Myocyte (in vitro differentiated cells): ENCODE measurements at regions not wholly inside any gene's neighbourhood (a gene's known extent, or its start where the extent isn't known, plus 50 kb on each side); places are given as distances from the start of the nearest gene placed in this dataset.
"Not testable (repeated sequence)": the region's sequence is repeated elsewhere in the genome, so short reads cannot be mapped to it uniquely, and the experiment has no call there.

Experiments used
- DNase-seq: peaks from one replicate; pipeline ENCODE4 v3.0.0-alpha.2; 2012; ENCODE audit warnings: low read depth

DNA sequence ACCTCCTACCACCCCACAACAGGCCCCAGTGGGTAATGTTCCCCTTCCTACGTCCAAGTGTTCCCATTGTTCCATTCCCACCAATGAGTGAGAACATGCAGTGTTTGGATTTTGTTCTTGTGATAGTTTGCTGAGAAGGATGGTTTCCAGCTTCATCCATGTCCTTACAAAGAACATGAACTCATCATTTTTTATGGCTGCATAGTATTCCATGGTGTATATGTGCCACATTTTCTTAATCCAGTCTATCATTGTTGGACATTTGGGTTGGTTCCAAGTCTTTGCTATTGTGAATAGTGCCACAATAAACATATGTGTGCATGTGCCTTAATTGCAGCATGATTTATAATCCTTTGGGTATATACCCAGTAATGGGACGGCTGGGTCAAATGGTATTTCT, 81.6 kb downstream of the P2RY10 start:
- DNase-seq: not testable (repeated sequence)

DNA sequence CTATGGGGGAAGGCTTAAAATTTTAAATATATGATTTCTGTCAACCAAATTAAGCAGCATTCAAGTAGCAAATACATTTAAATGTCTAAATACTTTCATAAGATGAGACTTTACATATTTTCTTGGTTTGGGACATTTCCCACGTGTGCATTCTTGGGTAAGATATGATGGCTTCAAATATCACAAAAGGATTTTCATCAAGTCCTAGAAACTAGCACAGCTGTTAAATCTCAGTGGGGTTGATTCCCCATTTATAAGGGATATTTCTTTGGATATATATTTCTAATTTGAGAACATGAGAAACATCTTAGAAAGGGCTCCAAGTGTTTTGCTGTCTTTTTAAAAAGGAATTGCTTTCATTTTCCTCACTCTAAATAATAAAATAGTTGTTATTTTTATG, 90.2 kb downstream of the P2RY10 start:
- DNase-seq: no peak

DNA sequence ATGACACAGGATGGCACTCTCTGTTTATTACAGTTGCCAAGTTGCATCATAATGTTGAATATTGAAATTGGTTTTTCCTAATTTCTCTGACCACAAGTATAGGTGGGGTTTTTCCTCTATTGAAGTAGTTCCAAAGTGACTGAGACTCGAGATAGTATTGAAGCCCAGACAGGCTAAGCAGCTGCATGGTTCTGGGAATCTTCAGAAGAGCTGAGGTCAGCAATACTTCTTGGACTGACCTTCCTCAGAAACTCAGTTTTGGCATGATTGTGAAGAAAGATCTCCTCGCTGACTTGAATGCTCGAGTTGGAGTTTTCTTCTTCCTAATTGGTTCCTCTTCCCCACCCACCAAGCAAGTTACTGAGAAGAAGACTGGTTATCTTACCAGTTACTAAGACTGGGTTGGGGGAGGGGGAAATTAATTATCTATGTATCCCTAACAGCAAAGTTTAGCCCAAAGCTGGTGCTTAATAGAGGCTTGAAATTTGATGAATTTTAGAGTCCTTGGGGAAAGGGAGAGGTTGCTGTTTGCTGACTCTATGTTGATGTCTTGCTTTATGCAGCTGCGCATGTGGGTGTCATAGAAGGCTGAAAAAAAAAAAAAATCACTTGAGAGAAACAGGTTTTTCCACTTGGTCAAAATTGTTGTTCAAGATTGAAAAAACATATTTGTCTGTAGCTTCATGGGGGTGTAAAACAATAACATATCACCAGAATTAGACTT, 91.1 kb downstream of the P2RY10 start:
- DNase-seq: no peak

DNA sequence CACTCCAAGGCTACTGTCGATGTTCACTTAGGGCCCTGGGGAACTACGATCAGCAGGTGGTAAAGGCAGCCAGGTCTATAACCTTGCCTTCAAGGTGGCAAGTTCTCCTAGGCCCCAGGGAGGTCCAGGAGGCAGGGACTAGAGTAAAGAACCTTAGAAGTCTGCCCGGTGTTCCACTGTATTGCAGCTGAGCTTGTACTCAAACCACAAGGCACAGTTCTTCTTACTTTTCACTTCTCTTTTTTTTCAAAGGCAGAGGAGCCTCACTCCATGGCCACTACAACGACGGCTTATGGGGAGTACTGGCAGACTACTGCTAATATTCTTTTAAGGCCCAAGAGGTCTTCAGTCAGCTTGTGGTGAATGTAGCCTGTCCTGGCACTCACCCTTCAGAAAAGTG, 78.8 kb upstream of the GPR174 start:
- DNase-seq: no peak

DNA sequence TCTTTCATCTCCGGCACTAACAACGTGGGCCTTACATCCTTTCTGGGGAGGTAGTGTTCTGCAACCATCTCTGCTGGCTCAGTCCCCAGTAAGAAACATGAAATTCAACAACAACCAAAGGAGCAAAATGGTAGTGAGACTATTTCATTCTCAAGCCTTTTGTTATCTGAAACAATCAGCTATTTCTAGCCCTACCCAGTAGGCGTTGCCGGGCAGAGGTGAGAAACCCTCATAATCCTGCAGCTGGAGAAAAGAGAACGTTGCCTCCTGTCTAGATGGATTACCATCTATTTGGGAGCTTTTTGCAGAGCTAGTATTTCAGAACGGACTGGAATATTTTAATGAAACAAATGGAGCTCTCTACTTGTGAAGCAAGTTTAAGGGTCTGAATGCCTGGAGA, 66.4 kb upstream of the GPR174 start:
- DNase-seq: no peak

DNA sequence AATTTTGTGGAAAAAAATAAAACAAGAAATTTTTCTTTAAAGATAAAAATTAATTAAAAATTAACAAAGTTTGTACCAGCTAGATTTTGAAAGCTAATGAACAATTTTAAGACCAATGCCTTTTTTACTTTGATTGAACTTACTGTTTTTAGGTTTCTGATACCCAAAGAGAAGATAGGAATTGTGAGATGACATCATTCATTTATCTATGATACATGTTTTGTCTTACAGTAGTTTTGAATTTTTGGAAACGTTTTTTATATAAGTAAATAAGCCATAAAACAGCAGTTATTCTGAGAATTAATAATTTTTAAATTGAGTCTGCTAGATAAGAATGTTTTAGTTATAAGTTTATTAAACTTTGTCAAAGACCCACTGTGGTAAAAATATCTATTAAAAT, 65.0 kb upstream of the GPR174 start:
- no peak for DNase-seq

DNA sequence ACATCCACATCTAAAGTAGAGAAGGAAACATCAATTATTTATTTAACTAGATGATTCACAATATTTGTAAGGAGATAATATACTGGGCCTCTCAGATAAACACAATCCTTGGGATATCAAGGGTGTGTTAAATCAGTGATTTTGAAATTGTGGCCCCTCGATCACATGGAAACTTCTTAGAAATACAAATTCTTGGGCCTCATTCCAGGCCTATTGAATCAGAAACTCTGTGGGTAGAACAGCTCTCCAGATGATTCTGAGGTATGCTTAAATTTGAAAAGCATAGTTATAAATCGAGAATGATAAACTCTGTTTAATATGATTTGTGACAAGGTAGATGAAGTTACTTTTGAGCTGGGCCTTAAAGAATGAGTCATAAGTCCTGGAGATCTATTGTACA, 64.3 kb upstream of the GPR174 start:
- peak; percentile 11 for DNase-seq

DNA sequence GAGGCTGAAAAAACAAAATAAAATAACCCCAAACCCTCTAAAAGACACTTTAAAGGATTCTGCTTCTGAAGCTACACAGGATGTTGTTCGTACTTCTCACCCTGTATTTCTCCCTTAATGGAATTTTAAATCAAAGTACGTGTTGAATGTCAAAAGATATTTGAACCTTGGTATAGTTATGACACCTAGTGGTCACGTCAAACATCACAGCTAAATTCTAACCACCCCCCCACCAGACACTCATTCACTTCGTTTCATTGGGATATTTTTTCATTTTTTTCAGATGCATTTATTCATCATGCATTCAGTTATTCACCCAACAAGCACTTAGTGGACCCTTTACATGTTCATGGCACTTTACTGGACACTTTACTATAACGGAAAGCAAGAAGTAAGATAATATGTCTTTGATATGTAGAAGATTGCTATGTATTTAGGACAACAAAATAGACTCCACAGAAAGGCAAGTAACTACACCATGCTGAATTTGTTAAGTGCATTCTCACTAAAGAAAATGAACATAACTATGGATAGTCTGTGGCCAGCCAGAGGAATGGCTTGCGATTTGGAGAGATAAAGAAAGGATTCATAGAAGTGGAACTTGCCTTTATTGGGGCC, 62.5 kb upstream of the GPR174 start:
- peak; percentile 52 for DNase-seq

DNA sequence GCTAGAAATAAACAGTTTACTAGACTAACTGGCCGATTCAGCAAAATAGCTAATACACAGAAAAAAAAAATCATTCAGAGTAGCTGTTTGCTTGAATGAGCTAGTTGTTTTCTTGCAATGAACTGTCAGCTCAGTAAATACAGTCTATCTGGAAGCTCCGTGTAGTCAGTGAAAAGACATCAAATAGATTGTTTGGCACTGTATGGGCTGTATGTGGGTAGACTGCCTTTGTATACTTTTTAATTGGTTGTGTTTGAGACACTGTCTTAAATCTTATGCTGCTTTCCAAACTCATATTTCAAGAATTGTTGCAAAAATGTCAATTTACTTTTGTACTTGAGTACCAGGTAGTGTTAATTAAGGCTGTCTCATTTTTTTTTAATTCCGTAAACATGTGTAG, 61.6 kb upstream of the GPR174 start:
- no peak for DNase-seq

DNA sequence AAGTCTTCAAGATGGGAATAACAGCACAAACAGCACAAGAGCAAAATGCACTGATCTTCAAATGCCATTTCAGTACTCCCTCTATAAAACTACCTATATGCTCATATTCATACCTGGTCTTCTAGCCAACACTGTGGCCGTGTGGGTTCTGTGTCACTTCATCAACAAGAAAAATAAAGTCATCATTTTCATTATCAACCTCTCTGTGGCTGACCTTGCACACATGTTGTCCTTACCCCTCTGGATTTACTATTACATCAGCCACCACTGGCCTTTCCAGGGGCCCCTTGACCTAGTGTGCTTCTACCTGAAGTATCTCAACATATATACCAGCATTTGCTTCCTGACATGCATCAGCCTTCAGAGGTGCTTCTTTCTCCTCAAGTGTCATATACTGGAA, 59.6 kb upstream of the GPR174 start:
- no peak for DNase-seq

DNA sequence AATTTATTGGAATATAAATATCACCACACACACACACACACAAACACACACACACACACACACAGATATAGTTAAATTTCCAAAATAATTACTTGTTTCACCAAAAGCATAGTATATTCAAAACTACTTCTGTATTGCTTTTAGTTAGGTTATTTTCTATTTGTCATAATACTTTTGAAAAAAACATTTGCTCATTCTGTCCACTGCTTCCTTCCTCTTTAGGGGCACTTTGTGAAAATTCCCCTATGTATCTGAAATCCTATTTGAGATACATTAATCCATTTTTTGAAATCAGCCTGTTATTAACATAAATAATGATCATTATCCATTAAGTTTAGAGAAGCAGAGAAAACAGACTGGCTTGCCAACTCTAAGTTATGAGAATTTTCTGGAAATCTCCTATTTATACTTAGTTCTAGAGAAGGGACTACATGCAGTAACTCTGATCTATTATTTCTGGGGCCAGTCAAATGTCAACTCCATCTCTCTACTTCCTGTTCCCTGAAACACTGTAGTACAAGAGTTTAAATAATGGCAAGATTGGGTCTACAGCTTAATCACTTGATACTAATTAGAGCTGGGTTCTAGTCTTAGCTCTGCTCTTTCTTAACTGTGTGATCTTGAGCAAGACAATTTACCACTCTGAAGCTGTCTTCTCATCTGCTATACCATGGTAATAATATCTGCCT, 54.4 kb upstream of the GPR174 start:
- DNase-seq: no peak

DNA sequence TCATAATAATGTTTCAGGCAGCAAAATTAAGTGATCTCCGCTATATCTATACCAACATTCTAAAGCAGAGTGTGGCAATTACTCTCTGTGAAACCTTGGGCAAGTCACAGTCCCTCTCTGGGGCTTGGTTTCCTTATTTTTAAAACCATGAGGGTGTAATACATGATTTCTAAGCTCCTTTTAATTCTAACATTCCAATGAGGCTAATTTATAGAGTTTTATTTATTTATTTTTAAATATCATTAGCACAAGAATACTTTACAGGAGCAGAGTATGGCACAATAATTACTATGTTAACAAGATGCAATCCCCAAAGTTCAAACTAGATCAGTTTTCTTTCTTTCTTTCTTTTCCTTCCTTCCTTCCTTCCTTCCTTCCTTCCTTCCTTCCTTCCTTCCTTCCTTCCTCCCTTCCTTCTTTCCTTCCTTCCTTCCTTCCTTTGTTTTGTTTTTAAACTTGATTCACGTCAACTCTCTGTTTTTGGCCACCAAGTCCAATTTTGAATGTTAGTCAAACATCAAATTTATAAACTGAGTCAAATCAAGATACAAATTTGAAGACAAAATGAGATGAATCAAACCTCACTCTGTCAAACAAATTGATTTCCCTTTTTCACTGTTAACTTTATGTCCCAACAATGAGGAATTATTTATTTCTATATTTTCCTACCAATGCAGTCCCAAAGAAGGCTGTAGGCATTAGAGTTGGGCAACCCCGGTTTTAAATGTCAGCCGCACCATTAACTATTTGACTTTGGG, 50.2 kb upstream of the GPR174 start:
- DNase-seq: no peak
